Heart left ventricle (tissue), 16 donors: ENCODE measurements at regions not wholly inside any gene's neighbourhood (a gene's known extent, or its start where the extent isn't known, plus 50 kb on each side); places are given as distances from the start of the nearest gene placed in this dataset.

Experiments
- ATAC-seq, 4 donors: fragments of 200-7000 bp; cut with Tn5 transposase; one replicate each; pipeline ENCODE4 v1.9.1; 2020 to 2022; ENCODE audit warnings: moderate library complexity in 4 of 4, mild to moderate bottlenecking in 3 of 4, moderate number of reproducible peaks in 1 of 4
- DNase-seq, 5 donors: peaks; one replicate each; pipeline ENCODE4 v3.0.0-alpha.2; 2020
- H3K27ac ChIP-seq, 12 donors: fragments of 200-600 bp; sonication (generic) in 4 of 12; one replicate each; pipeline versions ENCODE4 v1.5.0 to v1.8.0; 2016 to 2022; ENCODE audit warnings: mild to moderate bottlenecking in 2 of 12
- H3K27me3 ChIP-seq, 9 donors: fragments of 200-600 bp; sonication (generic) in 2 of 9; one replicate each; pipeline versions ENCODE4 v1.5.1 to v1.8.0; 2016 to 2022; ENCODE audit warnings: mild to moderate bottlenecking in 3 of 9
- H3K36me3 ChIP-seq, 9 donors: fragments of 200-600 bp; sonication (generic) in 2 of 9; one replicate each; pipeline versions ENCODE4 v1.5.0 to v1.8.0; 2018 to 2022; ENCODE audit warnings: mild to moderate bottlenecking in 2 of 9
- H3K4me1 ChIP-seq, 12 donors: fragments of 200-600 bp; sonication (generic) in 4 of 12; one replicate each; pipeline versions ENCODE4 v1.5.0 to v1.8.0; 2016 to 2022; ENCODE audit warnings: mild to moderate bottlenecking in 3 of 12
- H3K4me3 ChIP-seq, 12 donors: fragments of 200-600 bp; sonication (generic) in 4 of 12; one replicate each; pipeline versions ENCODE4 v1.5.0 to v1.8.0; 2017 to 2022; ENCODE audit warnings: mild to moderate bottlenecking in 9 of 12, moderate library complexity in 4 of 12
- H3K9me3 ChIP-seq, 12 donors: fragments of 200-600 bp; sonication (generic) in 4 of 12; one replicate each; pipeline versions ENCODE4 v1.5.0 to v1.8.0; 2016 to 2022; ENCODE audit warnings: mild to moderate bottlenecking in 1 of 12
- CTCF ChIP-seq, 12 donors: fragments of 200-600 bp; sonication (generic) in 4 of 12; IDR thresholded peaks; one replicate each; pipeline versions ENCODE4 v1.5.0 to v1.8.0; 2018 to 2022; ENCODE audit warnings: antibody characterized with exemption in 12 of 12, mild to moderate bottlenecking in 5 of 12
- POLR2A ChIP-seq, 2 donors: fragments of 450-650 bp; IDR thresholded peaks; one replicate each; pipeline ENCODE4 v1.6.1; 2017; ENCODE audit warnings: antibody characterized with exemption in 2 of 2, mild to moderate bottlenecking in 2 of 2, moderate library complexity in 2 of 2
- WGBS, 4 donors: extraction: QIAGEN DNeasy Blood & Tissue Kit in 2 of 4; methylation state at CpG; one replicate each; pipeline versions ENCODE4 v1.1.5 to v1.1.7; 2013 to 2018; 5-methylcytosine and 5-hydroxymethylcytosine counted together
- intact Hi-C, 10 donors: fragments of 100-400 bp; cut with DNase I; formaldehyde crosslinking; loops; one replicate each; pipeline versions ENCODE4 v1.11.1 to v1.14.2; 2022
- donor health status: ischemic (EF 13 %, LVEDD 7.1; RV severe dilation, severe dysfunction).
- donor health status: healthy with polysubstance abuse.
- donor health status: DM: no; HTN: yes; CAD: no.
- donor health status: DM: no; HTN: no; CAD: no.
- donor health status: ischemic (EF 25% LVEDD 6.9; RV normal size, moderate dysfunction).
- donor health status: ischemic (EF 25% LVEDD 5.7; RV mildly dilated, moderate dysfunction).
- donor health status: healthy.
- donor health status: DM: yes; HTN: yes; CAD: no.
- donor health status: ischemic (EF 35%, LVEDD 5.7; RV mildly dilated, moderate dysfunction).
- donor health status: nonischemic (EF 11% LVEDD 7.7; RV severe dilation, severe dysfunction).
- donor health status: DM: yes; HTN: yes; CAD: no.
- donor health status: PGD.
- donor health status: ischemic (EF 29% LVEDD 5.4; RV normal size, mild dysfunction).
- donor health status: nonischemic (EF 23%, LVEDD 6.1; RV moderate dilation, normal function).

GRCh38 chr5:158635565-158635964 is 464.2 kb downstream of the EBF1 start:
- Histone ChIP-seq H3K27ac (no peak overlapping the region), H3K36me3 (no peaks in the 10 kb centered on the region), H3K4me1 (peaks cover 0 to 9% (median 0%) of the 10 kb centered on the region in 12 donors), H3K27me3 (no peaks in the 10 kb centered on the region), H3K4me3 (no peak overlapping the region), H3K9me3 (no peaks in the 10 kb centered on the region)
- WGBS, 4 donors: 96 to 98% (median 97%) methylated on average over 5 of the region's 5 CpGs
- intact Hi-C loops: no loop called here
- TF ChIP-seq POLR2A (IDR thresholded peaks at IDR 0.05): no peak
- no peak for TF ChIP-seq CTCF (IDR thresholded peaks at IDR 0.05)
- DNase-seq: no peak
- ATAC-seq: no peak

GRCh38 chr5:158634714-158635113 is 465.0 kb downstream of the EBF1 start:
- no peak for ATAC-seq
- no peaks in the 10 kb centered on the region for H3K27me3 ChIP-seq
- no peaks in the 10 kb centered on the region for H3K9me3 ChIP-seq
- WGBS, 4 donors: 55 to 67% (median 62%) methylated on average over 2 of the region's 2 CpGs
- DNase-seq: no peak
- TF ChIP-seq POLR2A (IDR thresholded peaks at IDR 0.05) (no peak), CTCF (IDR thresholded peaks at IDR 0.05) (no peak)
- no peak overlapping the region for H3K27ac ChIP-seq
- no peaks in the 10 kb centered on the region for H3K36me3 ChIP-seq
- intact Hi-C loops: no loop called here
- peaks cover 0 to 9% (median 0%) of the 10 kb centered on the region in 12 donors for H3K4me1 ChIP-seq
- H3K4me3 ChIP-seq: no peak overlapping the region

GRCh38 chr5:158629591-158630312 is 470.0 kb downstream of the EBF1 start:
- Histone ChIP-seq H3K27ac (no peak overlapping the region), H3K4me3 (no peak overlapping the region), H3K36me3 (no peaks in the 10 kb centered on the region), H3K4me1 (no peaks in the 10 kb centered on the region), H3K9me3 (no peaks in the 10 kb centered on the region), H3K27me3 (no peaks in the 10 kb centered on the region)
- DNase-seq: no peak
- TF ChIP-seq POLR2A (IDR thresholded peaks at IDR 0.05): no peak
- TF ChIP-seq CTCF (IDR thresholded peaks at IDR 0.05): no peak
- intact Hi-C loops: loop anchor here in 1 of 10 donors (5.0 kb wide), 1 partner anchor 48 kb away; no protein-coding TSS in a partner anchor
- ATAC-seq: no peak
- WGBS, 4 donors: 89 to 92% (median 91%) methylated on average over 6 of the region's 6 CpGs

- H3K9me3 ChIP-seq: no peaks in the 10 kb centered on the region
- H3K27ac ChIP-seq: no peak overlapping the region
- no peaks in the 10 kb centered on the region for H3K4me1 ChIP-seq
- DNase-seq (no peak), ATAC-seq (no peak)
- no peaks in the 10 kb centered on the region for H3K27me3 ChIP-seq
- no peaks in the 10 kb centered on the region for H3K36me3 ChIP-seq
- WGBS, 4 donors: 82 to 94% (median 88%) methylated on average over 1 of the region's 1 CpG
- intact Hi-C loops: loop anchor here in 1 of 10 donors (5.0 kb wide), 1 partner anchor 51 kb away; no protein-coding TSS in a partner anchor
- no peak overlapping the region for H3K4me3 ChIP-seq
- TF ChIP-seq POLR2A (IDR thresholded peaks at IDR 0.05) (no peak), CTCF (IDR thresholded peaks at IDR 0.05) (no peak)
Observed at GRCh38 chr5:158626718-158627117, 473.0 kb downstream of the EBF1 start.
